ENCODE measurements at regions not wholly inside any gene's neighbourhood (a gene's known extent, or its start where the extent isn't known, plus 50 kb on each side); places are given as distances from the start of the nearest gene placed in this dataset.

DNA sequence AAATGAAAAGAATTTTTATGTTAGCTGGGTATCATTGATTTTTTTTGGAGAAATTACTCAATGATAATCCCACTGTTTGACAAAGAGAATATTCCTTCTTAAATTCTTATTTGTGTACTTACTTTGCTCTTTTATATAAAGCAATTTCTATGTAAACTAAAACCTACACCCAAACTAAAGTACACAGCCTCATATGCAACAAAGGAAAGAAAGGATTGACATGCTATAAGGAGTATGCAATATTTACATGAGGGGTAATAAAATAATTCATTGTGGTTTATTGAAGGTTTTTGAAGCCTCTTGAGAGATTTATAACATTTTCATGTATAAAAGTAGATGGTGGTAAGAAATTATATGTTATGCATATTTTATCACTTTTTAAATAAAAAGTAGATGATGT lies 368.5 kb downstream of the CDH7 start:
- TF ChIP-seq, protein P1, sequence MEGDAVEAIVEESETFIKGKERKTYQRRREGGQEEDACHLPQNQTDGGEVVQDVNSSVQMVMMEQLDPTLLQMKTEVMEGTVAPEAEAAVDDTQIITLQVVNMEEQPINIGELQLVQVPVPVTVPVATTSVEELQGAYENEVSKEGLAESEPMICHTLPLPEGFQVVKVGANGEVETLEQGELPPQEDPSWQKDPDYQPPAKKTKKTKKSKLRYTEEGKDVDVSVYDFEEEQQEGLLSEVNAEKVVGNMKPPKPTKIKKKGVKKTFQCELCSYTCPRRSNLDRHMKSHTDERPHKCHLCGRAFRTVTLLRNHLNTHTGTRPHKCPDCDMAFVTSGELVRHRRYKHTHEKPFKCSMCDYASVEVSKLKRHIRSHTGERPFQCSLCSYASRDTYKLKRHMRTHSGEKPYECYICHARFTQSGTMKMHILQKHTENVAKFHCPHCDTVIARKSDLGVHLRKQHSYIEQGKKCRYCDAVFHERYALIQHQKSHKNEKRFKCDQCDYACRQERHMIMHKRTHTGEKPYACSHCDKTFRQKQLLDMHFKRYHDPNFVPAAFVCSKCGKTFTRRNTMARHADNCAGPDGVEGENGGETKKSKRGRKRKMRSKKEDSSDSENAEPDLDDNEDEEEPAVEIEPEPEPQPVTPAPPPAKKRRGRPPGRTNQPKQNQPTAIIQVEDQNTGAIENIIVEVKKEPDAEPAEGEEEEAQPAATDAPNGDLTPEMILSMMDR (IDR thresholded peaks at IDR 0.05), result no peak
- no peak for TF ChIP-seq POLR2A (IDR thresholded peaks at IDR 0.05)
- no peak for TF ChIP-seq EP300 (IDR thresholded peaks at IDR 0.05)
